NOMO-1 (cell line): ENCODE measurements at regions not wholly inside any gene's neighbourhood (a gene's known extent, or its start where the extent isn't known, plus 50 kb on each side); places are given as distances from the start of the nearest gene placed in this dataset.
"Not testable (repeated sequence)": the region's sequence is repeated elsewhere in the genome, so short reads cannot be mapped to it uniquely, and the experiment has no call there.

ENCODE experiments used
- DNase-seq, 2 experiments: peaks; one replicate each; lab custom pipeline; 2025; ENCODE audit not compliant: unreplicated experiment in 2 of 2; lab: John Stamatoyannopoulos, UW

GRCh38 chr6:121748850-121749249, 313.4 kb downstream of the GJA1 start:
- no peak for DNase-seq

GRCh38 chr6:121755485-121755884, 320.0 kb downstream of the GJA1 start:
- DNase-seq: no peak

GRCh38 chr6:121756666-121757065, 321.2 kb downstream of the GJA1 start:
- no peak for DNase-seq

GRCh38 chr6:121759370-121759769, 323.9 kb downstream of the GJA1 start:
- DNase-seq: no peak

GRCh38 chr6:121760191-121760590, 324.7 kb downstream of the GJA1 start:
- DNase-seq: no peak

DNA sequence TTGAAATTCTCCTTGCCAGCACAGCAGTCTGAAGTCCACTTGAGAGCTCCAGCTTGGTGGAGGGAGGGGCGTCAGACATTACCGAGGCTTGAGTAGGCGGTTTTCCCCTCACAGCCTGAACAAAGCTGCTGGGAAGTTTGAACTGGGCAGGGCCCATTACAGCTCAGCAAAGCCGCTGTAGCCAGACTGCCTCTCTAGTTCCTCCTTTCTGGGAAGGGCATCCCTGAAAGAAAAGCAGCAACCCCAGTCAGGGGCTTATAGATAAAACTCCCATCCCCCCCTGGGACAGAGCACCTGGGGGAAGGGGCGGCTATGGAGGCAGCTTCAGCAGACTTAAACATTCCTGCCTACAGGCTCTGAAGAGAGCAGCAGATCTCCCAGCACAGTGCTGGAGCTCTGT, 325.3 kb downstream of the GJA1 start:
- DNase-seq: no peak

DNA sequence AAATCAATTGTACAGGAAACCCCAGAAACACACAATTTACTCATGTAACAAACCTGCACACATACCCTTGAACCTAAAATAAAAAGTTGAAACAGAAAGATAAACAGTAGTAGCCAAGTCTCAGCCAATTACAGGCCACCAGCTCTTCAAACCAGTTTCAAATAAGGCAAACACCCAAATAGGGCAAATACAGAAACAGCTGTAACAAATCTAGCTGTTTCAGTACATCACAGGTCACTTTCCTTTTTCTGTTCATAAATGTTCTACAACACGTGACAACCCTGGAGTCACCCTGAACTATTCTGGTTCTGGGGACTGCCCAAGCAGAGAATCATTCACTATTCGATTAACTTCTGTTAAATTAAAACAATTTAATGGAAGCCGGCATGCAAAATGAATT, 329.0 kb downstream of the GJA1 start:
- no peak for DNase-seq

DNA sequence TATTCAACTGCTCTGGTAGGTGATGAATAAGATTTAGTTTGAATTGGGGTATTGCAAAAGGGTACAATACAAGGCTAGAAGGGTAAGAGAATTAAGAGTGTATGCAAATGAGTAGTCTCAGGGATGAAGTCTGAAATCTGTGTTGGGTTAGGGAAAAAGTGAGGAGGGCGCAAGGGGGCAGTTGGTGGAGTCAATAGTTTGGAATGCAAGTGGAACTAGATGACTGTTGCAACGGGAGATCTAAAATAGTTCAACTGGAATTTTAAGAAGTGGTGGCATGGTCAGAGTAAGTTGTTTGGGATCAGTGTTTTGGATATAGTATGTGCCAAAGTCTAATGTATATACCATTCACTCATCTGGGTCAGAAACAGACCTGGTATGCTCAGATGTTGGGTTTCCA, 329.6 kb downstream of the GJA1 start:
- no peak for DNase-seq

DNA sequence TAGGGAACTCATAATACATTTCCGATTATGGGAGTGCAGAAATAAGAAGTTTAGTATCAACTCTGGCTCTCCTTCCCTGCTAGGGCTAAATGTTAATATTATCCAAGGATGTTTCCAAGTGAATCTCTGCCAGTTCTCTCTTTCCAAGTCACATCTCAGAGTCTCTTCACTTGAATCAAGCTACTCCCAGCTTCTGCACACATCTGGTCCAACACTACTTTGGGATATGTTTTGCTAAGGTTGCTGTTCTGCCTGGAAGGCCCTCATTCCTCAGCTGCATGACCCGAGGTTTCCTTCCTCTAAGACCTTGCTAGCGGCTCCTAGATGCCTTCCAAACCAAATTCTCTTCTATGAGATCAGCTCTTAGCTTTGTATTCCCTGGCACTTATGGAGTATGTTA, 331.8 kb downstream of the GJA1 start:
- no peak for DNase-seq

- no peak for DNase-seq
Observed at GRCh38 chr6:121770943-121771342, 335.5 kb downstream of the GJA1 start.

DNA sequence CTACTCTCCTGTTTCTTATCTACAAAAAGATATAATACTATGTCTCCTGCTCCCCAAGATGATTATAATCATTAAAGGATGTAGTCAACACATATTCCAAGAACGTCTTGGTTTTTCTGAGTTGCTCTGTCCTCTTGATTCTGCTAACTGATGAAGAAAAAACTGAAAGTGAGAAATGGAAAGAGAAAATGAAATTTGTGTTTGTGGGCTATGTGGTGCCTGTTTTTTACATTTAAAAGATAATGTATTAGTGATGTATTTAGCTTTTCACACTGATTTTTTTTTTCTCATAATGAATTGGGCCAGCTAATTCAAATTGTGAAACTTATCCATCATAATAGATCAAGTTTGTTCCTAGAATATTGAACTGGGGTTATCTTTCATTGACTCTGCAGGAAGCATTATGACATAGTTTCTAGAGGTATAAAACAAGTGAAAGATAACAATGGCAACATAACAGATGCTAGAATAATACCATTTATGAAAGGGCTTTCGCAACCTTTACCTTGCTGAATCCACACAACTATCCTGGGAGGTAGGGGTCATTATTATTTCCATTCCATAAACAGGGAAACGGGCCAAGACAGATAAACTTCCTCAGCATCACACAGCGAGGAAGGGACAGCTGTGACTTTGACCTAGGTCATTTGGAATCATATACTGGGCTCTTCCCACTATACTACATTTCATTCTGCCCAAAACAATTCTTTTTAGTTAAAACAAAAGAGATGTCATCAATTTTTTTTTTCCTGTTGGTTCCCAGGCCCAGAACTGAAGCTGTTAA, 336.7 kb downstream of the GJA1 start:
- no peak for DNase-seq

- DNase-seq: no peak
Observed at GRCh38 chr6:121776054-121776453, 340.6 kb downstream of the GJA1 start.

- no peak for DNase-seq
Observed at GRCh38 chr6:121780325-121781321, 345.2 kb downstream of the GJA1 start.

DNA sequence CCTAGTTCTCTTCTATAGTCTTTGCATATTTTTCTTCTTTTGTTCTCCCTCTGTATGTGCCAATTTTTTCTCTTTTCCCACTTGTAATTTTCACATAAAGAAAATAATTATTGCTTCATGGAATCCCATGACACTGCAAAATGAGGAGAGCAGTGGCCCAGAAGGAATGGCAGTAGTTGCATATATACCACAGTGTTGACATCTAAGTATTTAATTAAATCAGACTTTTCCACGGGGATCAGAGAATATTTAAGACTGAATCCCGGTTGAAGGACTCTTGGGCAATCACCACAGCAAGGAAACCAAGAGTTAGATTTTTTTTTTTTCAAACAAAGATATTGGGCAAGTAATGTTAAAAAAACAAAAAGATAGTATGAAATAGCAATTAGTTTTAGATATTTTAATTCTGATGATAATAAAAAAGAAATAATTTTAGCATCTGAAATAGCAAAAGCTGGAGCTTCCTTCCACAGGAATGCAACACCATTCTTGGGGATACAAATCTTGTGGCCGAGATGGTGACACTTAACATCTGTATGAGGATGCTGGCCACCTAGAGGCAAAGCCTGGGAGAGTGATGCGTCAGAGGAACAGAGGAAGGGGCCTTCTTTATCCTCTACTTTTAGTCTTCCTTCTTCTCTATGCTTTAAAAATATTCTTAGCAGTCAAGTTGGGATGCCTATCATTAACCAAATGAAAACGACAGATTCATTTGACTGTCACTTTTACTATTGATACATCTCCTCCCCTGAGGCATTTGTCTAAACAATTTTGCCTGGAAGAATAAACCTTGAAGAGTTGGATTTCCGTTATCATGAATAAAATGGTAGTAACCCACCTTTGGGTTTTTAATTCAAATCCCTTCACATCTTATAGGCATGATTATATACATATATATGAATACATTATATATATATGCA, 356.2 kb downstream of the GJA1 start:
- DNase-seq: no peak

- no peak for DNase-seq
Observed at GRCh38 chr6:121794630-121795029, 359.2 kb downstream of the GJA1 start.

DNA sequence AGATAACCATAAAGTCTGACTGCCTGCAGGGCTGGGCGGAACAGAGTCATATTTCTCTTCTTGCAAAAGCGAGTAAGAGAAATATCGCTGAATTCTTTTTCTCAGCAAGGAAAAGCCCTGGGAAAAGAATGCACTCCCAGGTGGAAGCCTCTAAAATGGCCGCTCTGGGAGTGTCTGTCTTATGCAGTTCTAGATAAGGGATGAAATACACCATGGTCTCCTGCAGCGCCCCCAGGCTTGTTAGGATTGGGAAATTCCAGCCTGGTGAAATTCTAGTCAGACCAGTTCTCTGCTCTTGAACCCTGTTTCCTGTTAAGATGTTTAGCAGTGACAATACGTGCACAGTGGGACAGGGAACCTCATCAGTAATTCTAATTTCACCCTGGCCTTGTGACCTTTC, 362.2 kb downstream of the GJA1 start:
- DNase-seq: not testable (repeated sequence)

GRCh38 chr6:121798126-121798525, 362.7 kb downstream of the GJA1 start:
- not testable (repeated sequence) for DNase-seq

GRCh38 chr6:121799574-121799973, 364.1 kb downstream of the GJA1 start:
- no peak for DNase-seq

DNA sequence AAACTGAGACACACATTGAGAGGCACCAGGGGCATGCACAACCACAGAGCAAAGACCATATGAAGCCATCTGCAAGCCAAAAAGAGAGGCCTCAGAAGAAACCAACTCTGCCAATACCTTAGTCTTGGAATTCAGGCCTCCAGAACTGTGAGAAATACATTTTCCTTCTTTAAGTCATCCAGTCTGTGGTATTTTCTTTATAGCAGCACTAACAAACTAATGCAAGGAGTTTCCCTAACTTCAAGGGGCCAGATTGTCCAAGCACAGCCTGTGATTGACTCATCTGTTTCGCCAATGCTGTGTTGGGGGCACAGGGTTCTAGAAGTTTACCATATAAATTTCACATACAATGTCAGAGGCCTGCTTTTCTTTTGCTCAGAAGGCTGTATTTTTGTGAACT, 364.6 kb downstream of the GJA1 start:
- no peak for DNase-seq

GRCh38 chr6:121806116-121806515, 370.7 kb downstream of the GJA1 start:
- no peak for DNase-seq

GRCh38 chr6:121809211-121809610, 373.8 kb downstream of the GJA1 start:
- no peak for DNase-seq
